NCI-H1105 treated with DMSO at 0.1 percent for 48 hours (cell line): ENCODE measurements at regions not wholly inside any gene's neighbourhood (a gene's known extent, or its start where the extent isn't known, plus 50 kb on each side); places are given as distances from the start of the nearest gene placed in this dataset.

Source experiments
- DNase-seq: peaks from one replicate; lab custom pipeline; 2025; lab: John Stamatoyannopoulos, UW

DNA sequence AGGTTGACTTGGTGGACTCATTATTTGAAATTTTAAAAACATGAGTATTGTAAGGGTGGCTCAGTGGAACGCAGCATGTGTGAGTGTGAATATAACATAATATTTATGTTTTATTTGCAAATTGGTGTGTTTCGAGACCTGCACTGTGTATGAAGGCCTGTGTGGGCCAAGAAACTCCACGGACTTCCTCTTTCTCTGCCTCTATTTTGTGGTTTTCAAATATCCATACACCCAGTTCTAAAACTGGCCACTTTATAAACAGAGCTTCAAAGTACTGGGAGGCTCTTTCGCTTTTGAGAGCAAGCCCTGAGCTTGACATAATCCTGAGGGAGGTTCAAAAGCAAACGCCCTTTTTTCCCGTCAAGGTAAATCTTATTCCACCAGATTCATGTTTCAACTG is 187.7 kb downstream of the GPAT3 start:
- no peak for DNase-seq

DNA sequence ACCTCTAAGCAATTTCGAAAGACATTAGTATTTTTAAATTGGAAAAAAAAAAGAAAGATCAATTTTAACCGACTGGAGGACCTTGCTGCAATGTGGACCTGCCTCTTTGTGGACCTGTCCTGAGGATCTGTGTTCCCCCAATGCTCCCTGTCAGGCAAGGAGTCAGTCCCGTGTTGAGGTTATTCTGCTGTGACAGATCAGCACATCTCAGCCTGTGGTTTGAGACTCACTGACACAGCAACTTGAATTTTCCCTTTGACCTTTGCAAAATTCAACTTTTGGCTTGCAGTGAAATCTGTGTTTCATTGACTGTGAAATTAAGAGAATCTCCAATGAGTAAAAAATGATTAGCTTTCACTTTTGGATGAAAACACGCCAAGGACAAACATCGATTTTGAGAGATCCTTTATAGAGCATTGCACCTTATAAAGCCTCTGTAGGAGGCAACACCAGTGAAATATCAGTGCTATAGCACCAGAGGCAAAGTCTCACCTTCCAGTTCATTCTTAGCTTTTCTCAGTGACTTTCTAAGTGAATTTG is 186.9 kb downstream of the GPAT3 start:
- DNase-seq, result no peak

DNA sequence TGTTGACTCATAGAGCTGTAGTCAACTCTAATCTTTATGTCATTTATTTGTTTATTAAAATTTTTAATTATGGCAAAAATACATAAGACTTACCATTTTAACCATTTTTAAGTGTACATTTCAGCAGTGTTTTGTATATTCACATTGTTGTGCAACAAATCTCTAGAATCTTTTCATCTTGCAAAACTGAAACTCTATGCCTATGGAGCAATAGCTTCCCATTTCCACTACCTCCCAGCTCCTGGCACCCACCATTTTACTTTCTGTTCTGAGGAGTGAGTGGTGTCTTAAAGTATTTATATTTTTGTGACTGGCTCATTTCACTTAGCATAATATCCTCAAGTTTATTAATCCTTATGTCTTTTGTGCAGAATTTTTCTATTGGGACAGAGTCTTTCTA is 181.0 kb downstream of the GPAT3 start:
- DNase-seq, result no peak

DNA sequence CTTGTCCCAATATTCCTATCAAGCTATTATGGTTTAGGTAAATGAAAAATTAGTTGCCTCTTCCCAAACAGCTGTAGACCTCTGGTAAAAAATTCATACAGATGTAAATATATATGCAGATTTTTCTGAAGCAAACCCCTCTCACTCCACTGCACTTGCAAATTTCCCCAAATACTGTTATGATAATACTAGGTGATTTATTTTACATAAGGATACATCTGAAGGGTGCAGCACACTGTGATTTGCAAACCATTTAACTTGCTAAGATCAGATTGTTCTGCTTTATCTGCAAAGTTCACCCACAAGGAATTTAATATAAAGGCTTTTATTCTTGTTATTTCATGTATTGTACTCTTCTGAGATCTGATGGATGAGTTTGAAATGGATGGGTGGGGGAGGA is 177.0 kb downstream of the GPAT3 start:
- DNase-seq, result no peak

DNA sequence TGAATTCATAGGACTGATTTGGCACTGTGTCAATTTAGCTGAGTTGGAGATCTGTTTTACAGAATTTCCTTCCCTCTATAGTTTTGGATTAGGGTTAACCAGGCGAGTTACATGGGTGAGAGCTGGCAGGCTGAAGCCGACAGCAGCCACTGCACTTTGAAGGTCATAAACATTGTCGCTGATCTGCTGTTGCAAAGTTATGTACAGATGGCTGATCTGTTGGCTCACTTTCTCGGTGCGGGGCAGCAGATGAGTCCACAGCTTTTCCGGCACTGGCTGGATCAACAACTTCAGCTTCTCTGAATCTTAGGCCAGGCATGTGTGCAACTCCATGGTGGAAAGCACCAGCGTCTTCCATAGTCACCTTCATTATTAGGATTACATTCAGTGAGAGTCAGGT is 173.7 kb downstream of the GPAT3 start:
- DNase-seq, result no peak

DNA sequence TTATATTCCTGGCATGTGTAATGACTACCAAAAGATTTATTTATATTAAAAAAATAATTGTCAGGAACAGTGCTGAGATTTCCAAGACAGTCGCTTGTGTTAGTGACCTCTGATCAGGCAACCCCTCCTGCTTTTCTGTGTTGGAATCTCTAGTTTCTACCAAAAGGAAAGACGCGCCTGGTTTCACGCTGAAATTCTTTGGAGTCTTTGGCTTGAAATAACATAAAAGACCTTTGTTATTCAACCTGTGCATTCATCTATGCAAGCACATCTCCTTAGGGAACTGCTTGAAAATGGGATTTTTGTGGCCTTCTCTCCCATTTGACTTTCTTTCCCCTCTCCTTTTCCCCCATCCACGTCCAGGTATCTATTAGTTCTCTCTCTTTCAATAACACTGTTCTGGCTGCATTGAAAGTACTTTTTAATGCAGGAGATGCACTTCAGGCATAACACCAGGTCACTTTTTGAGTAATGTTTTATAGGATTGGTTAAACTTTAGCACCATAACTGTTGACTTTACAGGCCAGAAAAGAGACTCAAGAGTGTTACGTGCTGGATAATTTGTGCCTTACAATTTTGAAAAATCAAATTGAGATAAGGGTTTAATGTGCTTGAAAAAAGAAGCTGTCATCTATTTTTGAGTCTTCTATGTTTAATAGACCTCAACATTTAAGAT is 172.7 kb downstream of the GPAT3 start:
- no peak for DNase-seq

DNA sequence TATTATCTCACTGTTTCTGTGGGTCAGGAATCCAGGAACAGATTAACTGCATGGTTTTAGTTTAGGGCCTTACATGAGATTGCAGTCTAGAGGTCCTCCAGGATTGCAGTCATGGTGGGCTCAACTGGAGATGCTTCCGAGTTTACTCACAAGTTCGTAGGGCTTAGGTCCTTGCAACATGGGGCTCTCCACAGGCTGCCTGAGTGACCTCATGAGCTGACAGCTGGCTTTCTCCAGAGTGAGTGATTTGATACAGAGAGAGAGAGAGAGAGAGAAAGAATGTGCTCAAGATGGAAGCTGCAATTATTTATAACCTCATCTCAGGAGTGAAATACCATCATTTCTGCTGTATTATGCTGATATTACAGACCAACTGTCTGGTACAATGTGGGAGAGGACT is 168.9 kb downstream of the GPAT3 start:
- DNase-seq, result no peak

DNA sequence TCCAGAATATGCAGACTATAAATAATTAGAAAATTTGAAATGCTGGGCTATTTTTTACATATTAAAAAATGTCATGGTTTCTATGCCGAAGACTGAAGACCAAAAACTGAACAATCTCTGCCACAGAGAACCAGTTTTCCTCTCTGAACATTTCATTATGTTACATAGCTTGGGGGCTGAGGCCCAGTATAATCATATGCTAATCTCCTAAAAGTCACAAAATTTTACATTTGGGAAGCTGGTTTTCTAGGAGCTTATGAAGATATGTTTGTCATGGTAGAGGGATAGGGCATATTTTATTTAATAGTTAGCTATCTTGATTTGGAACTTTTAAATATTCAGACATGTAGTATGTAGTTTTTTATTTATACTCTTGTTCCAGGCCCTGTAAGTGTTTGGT is 167.8 kb downstream of the GPAT3 start:
- DNase-seq, result no peak

DNA sequence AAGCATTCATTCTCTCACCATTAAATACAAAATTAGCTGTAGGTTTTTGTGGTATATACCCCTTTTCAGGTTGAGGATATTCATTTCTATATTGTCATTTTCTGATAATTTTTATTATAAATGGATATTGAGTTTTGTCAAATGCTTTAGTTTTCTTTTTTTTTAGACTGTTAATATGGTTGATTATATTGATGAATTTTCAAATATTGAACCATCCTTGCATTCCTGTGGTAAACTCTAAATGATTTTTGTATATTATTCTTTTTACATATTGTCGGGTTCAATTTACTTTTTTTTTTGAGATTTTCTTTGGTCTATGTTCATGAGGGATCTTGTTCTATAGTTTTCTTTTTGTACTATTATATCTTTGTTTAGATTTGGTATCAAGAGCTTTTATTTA is 165.1 kb downstream of the GPAT3 start:
- DNase-seq, result no peak

DNA sequence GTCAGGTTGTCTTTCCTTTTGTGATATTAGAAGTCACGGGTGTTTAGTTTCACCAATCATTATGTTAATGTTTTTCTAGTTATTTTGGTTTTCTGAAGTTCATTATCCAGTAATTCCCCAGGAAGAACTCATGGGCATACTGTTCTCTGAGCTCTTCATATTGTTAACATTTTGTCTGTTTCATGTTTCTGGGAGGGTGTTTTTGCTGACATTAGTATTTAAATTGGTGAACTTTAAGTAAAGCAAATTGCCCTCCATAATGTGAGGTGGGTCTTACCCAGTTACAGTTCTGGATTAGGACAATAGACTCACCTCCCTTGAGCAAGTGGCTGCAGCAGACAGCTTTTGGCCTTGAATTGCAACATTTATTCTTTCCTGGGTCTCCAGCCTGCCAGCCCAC is 163.4 kb downstream of the GPAT3 start:
- no peak for DNase-seq

DNA sequence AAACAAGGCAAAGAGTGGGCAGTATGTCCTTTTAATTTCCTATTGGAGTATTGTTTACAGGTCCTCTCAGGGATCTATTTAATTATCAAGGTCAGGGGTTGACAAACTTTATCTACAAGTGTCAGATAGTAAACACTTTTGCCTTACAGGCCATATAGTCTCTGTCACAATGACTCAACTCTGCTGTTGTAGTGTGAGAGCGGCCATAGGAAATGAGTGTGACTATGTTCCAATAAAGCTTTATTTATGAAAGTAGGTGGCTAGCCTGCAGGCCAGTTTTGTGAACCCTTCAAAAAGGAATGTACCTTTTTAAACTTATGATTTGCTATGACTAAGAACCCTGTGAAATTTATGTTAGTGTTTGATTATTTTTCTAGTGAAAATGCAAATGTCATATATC is 156.1 kb downstream of the GPAT3 start:
- DNase-seq, result no peak

DNA sequence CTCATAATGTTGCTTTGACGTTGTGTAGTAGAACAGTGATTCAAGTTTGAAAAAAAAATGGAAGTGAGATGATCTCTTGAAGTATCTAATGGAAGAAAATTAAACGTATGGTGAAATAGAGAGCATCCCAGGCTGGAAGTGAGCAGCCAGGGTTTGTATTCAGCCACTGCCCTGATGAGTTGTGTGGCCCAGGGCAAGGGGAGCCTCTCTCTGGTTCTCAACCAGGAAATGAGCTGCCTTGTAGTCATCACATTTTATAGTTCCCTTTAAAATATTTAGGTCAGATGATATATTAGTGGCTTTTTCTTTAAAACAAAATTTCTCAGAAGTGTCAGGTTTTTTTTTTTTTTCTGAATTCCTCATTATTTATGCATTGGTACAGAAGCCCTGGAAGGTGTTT is 150.3 kb downstream of the GPAT3 start:
- no peak for DNase-seq

DNA sequence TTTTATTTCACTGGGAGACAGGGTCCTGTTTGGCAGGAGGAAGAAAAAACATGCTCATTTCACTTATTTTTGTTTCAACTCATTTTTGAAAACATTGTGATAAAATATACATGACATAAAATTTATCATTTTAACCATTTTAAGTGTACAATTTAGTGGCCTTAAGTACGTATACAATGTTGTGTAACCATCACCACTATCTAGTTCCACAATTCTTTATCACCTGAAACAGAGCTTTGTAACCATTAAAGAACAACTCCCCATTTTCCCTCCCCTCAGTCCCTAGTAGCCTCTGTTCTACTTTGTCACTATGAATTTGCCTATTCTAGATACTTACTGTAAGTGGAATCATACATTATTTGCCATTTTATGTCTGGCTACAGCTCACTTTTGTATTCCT is 143.8 kb downstream of the GPAT3 start:
- DNase-seq, result no peak

DNA sequence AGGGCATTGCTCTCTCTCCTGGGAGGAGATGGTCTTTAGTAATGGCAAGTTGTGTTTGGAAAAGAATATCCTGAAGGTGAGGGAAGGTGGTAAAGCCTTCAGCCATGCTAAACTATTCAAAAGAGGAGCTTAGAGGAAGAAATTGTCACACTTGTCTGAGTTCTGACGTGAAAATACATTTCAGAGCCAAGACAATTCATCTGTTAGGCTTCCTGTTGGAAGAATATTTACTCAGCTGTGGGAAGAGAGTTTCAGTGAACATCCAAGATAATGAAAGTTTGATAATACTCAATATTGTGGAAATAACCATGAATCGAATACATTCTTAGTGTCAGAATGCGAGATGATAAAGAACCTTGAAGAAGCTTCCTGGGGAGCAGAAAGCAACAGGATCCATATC is 143.3 kb downstream of the GPAT3 start:
- no peak for DNase-seq

DNA sequence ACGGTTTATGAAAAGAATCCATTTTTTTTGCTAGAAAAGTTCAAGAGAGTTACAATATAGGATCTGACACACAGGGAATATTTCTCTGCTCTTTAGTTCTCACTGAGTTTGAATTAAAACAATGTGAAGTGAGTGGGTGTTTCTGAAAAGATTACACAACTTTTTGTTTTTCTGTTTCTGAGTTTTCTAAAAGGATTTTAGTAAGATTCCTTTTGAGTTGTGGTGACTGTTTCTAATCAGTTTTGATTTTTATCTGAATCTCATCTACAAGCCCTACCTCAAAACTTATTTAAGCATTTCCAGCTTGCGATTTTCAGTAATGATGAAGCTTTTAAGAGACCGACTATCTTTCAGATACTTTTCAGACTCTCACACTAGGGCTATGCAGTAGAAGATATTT is 141.7 kb downstream of the GPAT3 start:
- no peak for DNase-seq

DNA sequence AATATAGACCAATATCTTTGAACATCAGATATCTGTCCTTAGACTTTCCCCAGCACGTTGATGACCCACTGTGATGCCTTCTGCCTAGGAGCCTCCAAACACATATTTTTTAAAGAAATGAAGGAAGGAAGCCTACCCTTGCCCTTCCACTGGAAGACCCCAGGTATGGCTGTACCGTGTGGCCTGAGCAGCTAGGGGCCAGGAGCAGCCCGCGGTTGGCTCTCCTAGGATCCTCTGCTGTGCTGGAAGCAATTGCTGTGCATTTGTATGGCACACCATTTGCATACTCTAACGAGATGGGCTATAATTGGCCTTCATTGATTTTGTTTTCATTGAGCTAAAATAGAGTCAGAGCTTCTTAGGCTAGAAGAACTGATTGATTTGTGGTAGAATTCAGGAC is 128.8 kb downstream of the GPAT3 start:
- no peak for DNase-seq

DNA sequence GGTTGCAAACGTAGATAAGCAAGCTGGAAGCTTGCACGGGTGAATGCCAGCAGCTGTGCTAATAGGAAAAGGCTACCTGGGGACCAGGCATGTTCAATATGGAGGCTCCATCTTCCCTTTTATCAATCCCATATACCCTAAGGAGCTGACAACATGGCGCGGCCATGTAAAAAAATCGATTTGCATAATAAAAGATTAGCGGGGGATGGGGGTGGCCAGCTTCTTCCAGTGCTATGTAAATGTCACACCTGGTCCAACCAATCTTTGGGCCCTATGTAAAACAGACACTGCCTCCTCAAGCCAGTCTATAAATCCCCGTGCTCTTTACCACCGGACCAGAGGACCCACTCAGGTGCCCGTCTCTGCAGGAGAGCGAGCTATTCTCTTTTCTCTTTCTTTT is 128.2 kb downstream of the GPAT3 start:
- no peak for DNase-seq

DNA sequence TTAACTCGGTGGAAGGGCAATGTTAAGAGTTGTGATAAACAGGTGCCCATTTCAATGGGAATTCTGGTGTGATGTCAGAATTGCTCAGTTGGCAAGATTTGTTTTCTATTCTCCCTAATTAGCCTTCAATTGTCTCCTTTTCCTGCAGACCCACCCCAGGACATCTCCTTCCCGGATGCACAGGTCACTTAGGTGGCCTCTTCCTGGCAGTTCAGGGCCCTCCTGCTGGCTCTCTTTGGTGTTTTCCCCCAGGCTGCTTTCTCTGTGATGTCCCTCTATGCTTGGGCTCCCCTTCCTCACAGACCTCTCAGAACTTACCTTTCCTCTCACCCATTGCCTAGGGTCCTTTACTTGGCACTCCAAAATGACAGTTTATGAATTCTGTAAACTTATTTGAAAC is 126.3 kb downstream of the GPAT3 start:
- no peak for DNase-seq

DNA sequence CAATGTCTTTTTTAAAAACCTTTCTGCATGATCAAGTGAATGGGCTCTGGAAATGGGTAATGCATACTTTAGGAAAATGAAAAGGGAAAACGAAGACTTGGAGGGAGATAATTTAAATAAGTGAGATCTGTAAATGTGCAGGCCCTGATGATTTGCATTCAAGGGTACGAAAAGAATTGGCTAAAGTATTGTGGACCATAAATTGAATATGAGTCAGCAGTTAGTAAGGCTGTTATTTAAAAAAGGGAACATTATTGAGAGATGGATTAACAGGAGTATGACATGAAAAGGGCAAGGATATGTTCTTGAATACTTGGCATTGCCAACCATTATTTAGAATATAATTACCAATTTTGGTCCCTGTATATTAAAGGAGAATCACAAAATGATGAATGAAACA is 125.5 kb downstream of the GPAT3 start:
- DNase-seq, result no peak

DNA sequence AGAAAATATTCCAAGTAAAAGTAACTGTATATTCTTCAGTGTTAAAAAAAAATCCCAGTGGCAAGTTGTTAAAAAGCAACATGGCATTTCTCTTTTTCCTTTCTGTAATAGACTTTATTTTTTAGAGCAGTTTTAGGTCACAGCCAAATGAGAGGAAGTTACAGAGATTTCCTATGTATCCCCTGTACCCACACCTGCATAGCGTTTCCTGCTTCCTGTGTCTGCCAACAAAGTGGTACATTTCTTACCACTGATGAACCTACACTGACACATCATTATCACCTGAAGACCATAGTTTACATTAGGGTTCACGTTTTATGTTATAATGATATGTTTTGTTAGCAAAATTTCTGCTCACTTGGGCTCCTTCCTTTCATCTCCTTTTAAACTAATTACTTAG is 124.7 kb downstream of the GPAT3 start:
- DNase-seq, result no peak

DNA sequence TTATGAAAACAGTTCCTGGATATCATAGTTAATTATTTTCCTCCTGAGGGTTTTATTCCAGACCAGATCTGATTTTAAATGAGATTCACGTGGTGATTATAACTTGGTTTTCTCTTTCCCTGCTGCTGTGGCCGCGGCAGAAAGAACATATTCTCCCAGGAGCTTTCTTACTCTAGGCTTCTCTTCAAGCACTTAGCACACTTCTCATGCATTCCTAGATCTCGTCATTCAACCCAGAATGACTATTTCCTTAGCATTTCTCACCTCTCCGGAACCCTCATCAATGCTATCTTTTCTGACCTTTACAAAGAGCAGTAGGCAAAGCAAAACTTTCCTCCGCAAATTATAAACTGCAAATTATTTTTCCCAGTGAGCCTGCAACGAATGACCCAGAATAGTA is 122.9 kb downstream of the GPAT3 start:
- no peak for DNase-seq

DNA sequence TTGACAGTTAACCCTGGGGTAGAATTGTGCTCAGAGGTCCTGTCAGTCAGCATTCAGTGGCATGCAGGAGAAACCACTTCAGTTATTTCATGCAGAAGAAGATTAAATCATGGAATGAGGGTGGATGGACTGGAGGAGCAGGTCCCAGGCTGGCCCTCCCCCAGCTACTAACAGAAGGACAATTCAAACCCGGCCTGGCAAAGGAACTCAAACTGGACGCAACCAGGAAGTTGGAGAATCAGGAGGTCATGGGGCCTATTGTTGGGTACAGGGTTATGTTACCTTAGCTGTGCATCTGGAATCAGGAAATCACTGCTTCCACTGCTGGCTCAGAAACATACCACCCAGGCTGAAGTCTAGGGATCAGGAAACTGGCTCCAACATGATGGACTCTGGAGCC is 121.4 kb downstream of the GPAT3 start:
- no peak for DNase-seq
